ENCODE measurements at regions not wholly inside any gene's neighbourhood (a gene's known extent, or its start where the extent isn't known, plus 50 kb on each side); places are given as distances from the start of the nearest gene placed in this dataset.

- TF ChIP-seq CC2D1A (IDR thresholded peaks at IDR 0.05) (peak; percentile 58; the same call in 1 of the 2 replicates), CCNT2 (IDR thresholded peaks at IDR 0.05; ENCODE audit: borderline replicate concordance, extremely low read depth, insufficient read length, low read depth, low read length) (peak; percentile 81), MYC (IDR thresholded peaks at IDR 0.05; ENCODE audit: low read depth, low read length) (no peak; the same call in 1 of the 2 replicates), MYC (CRISPR knock-in tag; IDR thresholded peaks at IDR 0.05; ENCODE audit: borderline replicate concordance, low read depth) (no peak), FOSL1 (tag; conservative IDR thresholded peaks at IDR 0.05) (peak; percentile 63), EP400 (IDR thresholded peaks at IDR 0.05) (peak; percentile 39), NEUROD1 (IDR thresholded peaks at IDR 0.05; ENCODE audit: borderline replicate concordance, low read depth, low read length, partially characterized antibody) (peak; percentile 28), TFAM (CRISPR knock-in tag; conservative IDR thresholded peaks at IDR 0.05) (no peak), TBL1XR1 (IDR thresholded peaks at IDR 0.05; ENCODE audit: low read length in 2 of 2) (peak in 1 of 2 experiments; percentile 58; a peak in 1 of 4 replicates), SMARCA4 (IDR thresholded peaks at IDR 0.05) (peak; percentile 92)
These were observed 276.4 kb downstream of the IL15 start (continued) for GRCh38 chr4:141912831-141913230.

GRCh38 chr4:141913928-141914327 is 277.5 kb downstream of the IL15 start:
- peak; percentile 75 for ATAC-seq
- BruUV-seq (replicated peaks) = no TSS peak
- DNase-seq (ENCODE audit: extremely low read depth in 1 of 4, low spot score in 3 of 4) = peak in 1 of 4 experiments; percentile 26
- Histone ChIP-seq H3K36me3 (ENCODE audit: control insufficient read depth, insufficient read depth, low read length) (no peaks in the 10 kb centered on the region), H3K9me1 (ENCODE audit: control insufficient read depth, insufficient read depth, low read length) (no peaks in the 10 kb centered on the region), H2AFZ (ENCODE audit: low read depth, low read length) (no peak overlapping the region; the same call in 1 of the 2 replicates), H3K9me3 (replicated peaks; ENCODE audit: control insufficient read depth, insufficient read depth, low read depth, low read length) (no peaks in the 10 kb centered on the region), H3K27me3 (ENCODE audit: control insufficient read depth in 2 of 2, insufficient read depth in 2 of 2, low read length in 2 of 2) (no peaks in the 10 kb centered on the region), H3K27ac (ENCODE audit: extremely low read depth, low read depth, low read length) (peak overlapping the region; percentile 35; the same call in 1 of the 3 replicates), H4K20me1 (replicated peaks; ENCODE audit: control insufficient read depth, insufficient read depth, low read length) (no peaks in the 10 kb centered on the region), H3K9ac (ENCODE audit: insufficient read depth in 1 of 2, low read depth in 2 of 2, low read length in 2 of 2) (no peak overlapping the region), H3K4me3 (no peak overlapping the region), H3K4me1 (replicated peaks in 1 of 2; ENCODE audit: control insufficient read depth in 2 of 2, insufficient read depth in 2 of 2, low read length in 2 of 2) (peaks cover 0 to 4% of the 10 kb centered on the region in 2 experiments; a peak in 2 of 5 replicates), H3K79me2 (ENCODE audit: control insufficient read depth, insufficient read depth, low read length) (no peaks in the 10 kb centered on the region), H3K4me2 (ENCODE audit: insufficient read depth, low read length) (no peak overlapping the region)
- 35% methylated on average over 1 of the region's 1 CpG for WGBS (ENCODE audit: insufficient coverage, low coverage, missing lambda C conversion rate)
- intact Hi-C loops (cut with micrococcal nuclease) = loop anchor here (2.0 kb wide), 1 partner anchor 65 kb away; no protein-coding TSS in a partner anchor
- FAIRE-seq = no peak
- in situ Hi-C loops (cut with MboI) = no loop called here
- ChIA-PET CTCF (ENCODE audit: low intra/inter-chr PET ratio) (no interaction called here), POLR2A (interaction anchor here (1.4 kb wide), 1 partner anchor 15 kb away, joined by 3 read pairs; no protein-coding TSS in a partner anchor)
- TF ChIP-seq ARID1B (IDR thresholded peaks at IDR 0.05) = peak; percentile 27; the same call in 1 of the 2 replicates
- 0 out of 2 replicates have a peak, but pooled peaks have one; percentile 51 for TF ChIP-seq ZNF449 (CRISPR knock-in tag; IDR thresholded peaks at IDR 0.05)
- no peak for TF ChIP-seq HMG20B (CRISPR knock-in tag; IDR thresholded peaks at IDR 0.05)
- 0 out of 2 replicates have a peak, but pooled peaks have one; percentile 44 for TF ChIP-seq SMARCA4 (IDR thresholded peaks at IDR 0.05)
- no peak for TF ChIP-seq MAFG (tag; conservative IDR thresholded peaks at IDR 0.05)
- TF ChIP-seq SOX6 (IDR thresholded peaks at IDR 0.05) = peak; percentile 51; the same call in 1 of the 2 replicates
- peak; percentile 88 for TF ChIP-seq CEBPB (tag; IDR thresholded peaks at IDR 0.05)
- TF ChIP-seq CEBPG (CRISPR knock-in tag; IDR thresholded peaks at IDR 0.05) = no peak
- TF ChIP-seq CEBPG (tag; conservative IDR thresholded peaks at IDR 0.05 in 1 of 2, IDR thresholded peaks at IDR 0.05 in 1 of 2) = peak; percentile 79 to 90
- TF ChIP-seq IRF9 (tag; IDR thresholded peaks at IDR 0.05) = 0 out of 2 replicates have a peak, but pooled peaks have one; percentile 35
- no peak for TF ChIP-seq HEY1 (CRISPR knock-in tag; IDR thresholded peaks at IDR 0.05; ENCODE audit: borderline replicate concordance)
- peak; percentile 44 for TF ChIP-seq ATF7 (IDR thresholded peaks at IDR 0.05)

All from K562 (cell line).